SIG-M5 treated with dmso at 0.1 percent for 504 hours (cell line): ENCODE measurements at regions not wholly inside any gene's neighbourhood (a gene's known extent, or its start where the extent isn't known, plus 50 kb on each side); places are given as distances from the start of the nearest gene placed in this dataset.
"Not testable (repeated sequence)": the region's sequence is repeated elsewhere in the genome, so short reads cannot be mapped to it uniquely, and the experiment has no call there.

ENCODE experiments used
- DNase-seq: peaks from one replicate; lab custom pipeline; 2025; ENCODE audit not compliant: unreplicated experiment; lab: John Stamatoyannopoulos, UW

DNA sequence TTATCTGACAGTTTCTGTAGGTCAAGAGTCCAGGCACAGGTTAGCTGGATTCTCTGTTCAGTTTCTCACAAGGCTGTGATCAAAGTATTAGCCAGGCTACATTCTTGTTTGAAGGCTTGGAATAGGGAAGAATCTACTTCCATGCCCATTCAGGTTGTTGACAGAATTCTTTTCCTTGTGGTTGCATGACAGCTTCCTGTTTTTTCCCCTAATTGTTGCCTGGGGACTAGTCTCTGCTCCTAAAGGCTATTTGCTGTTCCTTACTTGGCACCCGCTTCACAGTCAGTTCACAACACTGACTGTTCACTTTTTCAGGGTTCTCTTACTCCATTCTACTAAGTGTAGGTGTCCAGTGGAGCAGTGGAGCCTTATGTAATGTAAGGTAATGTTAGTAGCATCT is 115.4 kb upstream of the GBE1 start:
- DNase-seq: no peak

DNA sequence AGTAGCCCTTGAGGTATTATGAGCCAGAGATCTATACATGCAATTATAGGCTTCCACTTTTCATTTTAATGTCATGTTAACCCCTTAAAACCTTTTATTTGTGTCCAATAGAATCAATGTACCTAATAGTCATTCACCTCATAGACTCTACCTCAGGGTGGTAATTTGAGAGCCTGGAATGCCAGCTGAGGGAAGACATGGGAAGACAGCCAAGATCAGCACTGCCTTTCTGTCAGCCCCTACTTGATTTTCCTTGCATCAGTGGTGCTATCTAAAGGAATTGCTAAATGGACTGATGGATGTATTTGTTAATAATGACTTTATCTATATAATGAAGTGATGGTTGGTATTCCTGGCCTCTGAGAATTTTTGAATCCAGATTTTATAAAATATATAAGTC is 113.3 kb upstream of the GBE1 start:
- DNase-seq: no peak

DNA sequence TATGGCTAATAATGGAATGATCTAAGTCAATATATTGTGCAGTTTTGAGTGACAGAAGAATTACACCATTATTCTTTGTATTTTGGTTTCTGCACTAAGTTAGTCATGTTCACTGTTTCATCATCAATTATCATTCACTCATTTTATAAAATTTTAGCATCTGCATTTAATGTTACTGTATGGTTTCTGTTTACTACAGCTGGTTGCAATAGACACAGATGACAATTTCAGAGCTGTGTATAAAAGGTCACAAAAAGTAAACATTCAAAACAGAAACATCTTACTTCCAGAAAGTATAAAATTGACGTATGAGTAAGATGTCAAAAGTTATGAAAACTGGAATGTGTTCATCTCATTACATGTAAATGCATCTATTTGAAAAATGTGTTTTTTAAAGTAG is 111.1 kb upstream of the GBE1 start:
- DNase-seq: no peak

DNA sequence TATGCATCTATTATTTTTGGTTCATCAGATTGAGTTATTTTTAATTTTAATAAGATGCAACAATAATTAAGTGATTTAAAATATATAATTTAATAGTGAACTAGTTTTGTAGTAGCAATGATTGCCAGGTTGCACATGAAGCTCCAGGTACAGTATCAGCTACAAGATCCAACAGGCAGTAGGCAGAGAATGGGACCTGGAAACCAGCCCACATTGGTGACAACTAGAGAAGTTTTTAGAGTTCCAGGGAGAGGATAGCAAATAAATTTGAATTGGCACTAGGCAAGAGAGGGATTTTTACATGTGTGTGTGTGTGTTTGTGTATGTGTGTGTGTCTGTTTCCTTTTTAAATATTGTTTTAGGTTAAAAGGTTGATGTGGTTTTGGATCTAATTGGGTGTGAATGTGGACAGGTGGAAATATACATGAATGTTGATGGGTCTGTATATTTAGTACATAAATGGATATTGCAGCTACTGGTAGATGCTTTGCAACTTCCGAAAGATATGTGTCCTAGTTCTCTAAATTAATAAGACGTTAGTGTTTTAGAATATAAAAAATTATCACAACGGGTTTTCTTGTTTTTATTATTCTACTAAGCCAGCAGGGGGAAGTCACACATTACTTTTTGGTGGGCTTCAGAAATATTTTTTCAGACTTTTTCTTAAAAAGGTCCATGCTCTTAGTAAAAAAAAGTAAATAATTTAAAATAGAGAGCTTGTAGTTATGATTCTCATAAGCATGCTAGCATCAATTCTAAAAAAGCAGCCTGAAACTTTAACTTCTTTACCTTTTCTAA is 110.1 kb upstream of the GBE1 start:
- DNase-seq: no peak

DNA sequence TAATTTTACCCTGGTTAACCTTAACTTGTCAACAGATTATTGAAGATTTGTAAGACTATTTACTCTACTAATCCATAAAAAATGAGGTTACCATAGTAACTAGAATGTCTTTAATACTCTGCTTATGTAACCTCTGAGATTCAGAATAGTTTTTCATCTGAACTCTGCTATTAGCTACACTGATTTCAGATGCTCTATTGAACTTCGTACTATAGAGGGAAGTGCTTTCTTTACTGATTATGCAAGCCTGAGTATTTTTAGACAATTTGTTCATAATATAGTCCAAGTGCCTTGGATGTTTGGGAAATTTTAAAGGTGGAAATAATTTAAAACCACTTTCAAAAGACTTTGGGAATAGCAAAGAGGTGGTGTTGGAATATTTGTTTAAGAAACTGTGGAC is 107.9 kb upstream of the GBE1 start:
- no peak for DNase-seq

DNA sequence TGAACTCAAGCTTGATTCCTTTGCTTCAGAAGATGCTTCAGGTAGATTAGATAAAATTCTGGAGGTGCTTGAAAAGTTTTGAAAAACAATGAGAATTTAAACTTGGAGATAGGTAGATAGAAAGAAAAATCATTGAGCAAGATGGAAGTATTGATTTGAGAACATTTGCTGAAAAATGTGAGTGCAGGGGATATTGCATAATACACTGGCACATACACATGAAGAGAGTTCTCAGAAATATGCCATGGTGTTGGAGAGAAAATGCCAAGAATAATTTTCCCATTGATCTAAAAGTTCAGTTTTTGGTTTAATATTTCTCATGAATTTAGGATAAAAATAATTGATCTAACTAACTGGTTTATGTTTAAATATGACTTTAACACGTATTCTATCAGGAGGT is 107.2 kb upstream of the GBE1 start:
- no peak for DNase-seq

DNA sequence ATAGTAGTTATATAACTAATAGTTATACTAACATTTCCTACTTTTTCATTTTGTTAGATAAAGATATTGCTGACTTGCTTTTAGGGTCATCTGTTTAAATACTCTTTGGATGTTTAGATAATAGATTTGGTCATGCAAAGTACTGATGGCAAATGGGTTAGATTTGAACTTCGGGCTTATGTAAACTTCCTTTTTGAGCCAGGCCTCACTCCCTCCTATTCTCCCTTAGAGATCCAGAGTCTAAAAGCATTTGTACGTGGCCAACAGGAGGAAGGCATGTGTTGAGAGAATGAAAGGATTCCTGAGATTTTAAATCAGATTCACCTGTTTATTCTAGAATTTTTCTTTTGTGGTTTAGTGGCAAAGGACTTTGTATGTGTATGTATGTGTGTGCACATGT is 106.4 kb upstream of the GBE1 start:
- no peak for DNase-seq

DNA sequence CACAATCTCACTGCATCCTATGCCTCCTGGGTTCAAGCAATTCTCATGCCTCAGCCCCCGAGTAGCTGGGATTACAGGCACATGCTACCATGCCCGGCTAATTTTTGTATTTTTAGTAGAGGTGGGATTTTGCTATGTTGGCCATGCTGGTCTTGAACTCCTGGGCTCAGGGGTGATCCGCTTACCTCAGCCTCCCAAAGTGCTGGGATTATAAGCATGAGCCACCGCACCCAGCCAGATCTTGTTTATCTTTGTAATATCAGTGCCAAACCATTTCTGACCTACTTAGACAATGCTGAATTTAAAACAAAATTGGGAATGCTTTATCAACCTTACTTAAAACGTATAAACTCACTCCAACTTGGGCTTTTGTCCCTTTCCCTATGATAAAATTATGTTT is 103.7 kb upstream of the GBE1 start:
- not testable (repeated sequence) for DNase-seq

DNA sequence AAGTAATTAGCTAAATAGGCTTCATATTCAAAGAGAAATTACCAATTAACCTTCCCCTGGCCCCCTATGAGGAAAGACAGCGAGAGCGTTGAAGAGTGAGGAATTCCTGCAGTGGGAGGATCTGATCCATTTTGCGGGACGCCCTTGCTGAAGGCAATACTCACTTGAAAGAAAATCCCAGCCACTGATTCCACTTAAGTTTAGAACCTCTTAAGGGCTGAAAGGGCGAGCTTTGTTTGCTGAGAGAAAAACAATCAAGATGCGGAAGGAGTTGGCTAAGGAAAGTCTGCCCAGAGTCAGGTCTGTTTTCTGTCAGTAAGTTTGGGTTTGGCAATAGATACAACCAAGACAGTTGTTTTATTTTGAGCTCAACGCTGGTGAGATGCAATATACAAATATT is 102.8 kb upstream of the GBE1 start:
- no peak for DNase-seq

DNA sequence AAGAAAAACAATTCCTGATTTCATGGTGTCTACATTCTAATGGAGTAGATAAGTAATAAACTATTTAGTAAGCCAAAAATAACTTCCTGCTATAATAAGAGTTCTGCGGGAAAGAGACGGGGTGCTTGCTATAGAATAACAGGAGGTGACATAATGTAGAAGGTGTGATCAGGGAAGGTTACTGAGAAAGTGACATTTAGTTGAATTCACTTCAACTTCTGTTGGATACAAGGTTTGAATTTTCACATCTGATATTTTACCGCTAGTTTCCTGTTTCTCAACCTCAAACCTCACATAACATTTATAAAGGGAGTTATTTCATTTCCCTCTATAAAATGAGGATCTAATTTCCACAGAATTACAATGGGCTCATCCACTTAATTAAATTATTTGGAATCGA is 102.3 kb upstream of the GBE1 start:
- DNase-seq: no peak

DNA sequence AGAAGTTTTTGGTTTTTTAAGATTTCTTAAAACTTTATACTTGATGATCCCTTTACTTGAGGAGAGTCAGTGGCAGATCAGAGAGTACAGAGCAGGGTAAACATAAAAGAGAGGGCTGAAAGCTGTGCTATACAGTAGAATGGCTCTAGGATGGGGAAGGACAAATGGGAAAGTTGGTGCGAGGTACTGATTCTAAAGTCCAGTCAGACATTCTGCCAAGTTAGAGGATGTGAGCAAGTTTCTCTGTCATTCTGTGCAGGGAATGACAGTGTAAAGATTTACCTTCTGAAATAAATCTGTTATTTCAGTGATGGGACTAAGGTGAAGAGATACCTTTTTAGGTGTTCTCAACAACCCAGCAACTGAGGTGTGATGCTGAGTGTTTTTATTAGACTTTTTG is 100.1 kb upstream of the GBE1 start:
- no peak for DNase-seq

DNA sequence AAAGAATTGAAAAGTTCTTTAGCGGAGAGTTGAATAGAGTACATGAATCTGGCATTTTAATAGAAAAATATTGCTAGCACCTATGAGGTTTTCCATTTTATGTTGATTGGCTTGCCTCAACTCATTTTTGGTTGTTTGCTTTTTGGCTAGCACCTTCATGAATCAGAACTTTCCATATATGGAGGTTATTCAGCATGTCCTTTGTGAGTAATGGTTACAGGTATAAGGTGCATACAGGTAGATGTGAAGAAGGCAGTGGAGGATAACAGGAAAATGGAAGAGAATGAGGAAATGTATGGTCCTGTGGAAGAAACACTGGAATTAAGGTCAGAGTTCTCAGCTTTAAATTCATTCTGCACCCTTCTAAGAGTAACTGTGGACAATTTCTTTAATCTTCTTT is 98.1 kb upstream of the GBE1 start:
- DNase-seq: no peak

DNA sequence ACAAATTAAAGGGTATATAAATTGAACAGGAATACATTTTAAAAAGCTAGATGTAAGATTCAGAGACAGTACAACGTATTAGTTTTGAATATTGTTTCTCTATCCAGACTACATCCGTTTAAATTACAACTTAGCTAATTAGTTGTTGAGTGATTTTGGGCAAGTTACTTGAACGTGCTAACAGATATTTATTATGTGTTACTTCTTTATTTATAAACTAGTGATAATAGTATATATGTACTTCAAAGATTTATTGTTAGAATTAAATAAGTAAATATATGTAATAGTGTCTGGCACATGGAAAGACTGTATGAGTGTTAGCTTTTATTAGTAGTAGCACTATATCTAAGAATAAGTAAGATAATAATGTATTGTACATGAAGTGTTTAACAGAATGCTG is 92.0 kb upstream of the GBE1 start:
- DNase-seq: no peak

DNA sequence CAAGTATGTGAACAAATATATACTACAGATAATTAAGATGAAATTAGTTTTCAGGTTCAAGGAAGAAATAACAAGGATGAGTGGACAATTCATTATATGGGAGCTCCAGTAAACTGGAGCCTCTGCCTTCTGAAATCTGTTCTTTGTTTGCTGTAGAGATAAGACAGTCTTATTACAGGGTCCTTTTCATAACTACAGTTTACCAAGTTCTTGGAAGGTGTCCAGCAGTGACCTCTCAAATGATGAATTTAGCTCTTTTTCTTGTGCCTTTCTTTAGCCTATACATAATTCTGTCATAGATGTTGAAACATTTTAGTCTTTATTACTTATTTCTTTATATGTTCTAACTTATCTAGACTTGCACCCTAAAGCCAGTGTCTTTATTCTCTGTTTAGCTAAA is 89.7 kb upstream of the GBE1 start:
- no peak for DNase-seq

DNA sequence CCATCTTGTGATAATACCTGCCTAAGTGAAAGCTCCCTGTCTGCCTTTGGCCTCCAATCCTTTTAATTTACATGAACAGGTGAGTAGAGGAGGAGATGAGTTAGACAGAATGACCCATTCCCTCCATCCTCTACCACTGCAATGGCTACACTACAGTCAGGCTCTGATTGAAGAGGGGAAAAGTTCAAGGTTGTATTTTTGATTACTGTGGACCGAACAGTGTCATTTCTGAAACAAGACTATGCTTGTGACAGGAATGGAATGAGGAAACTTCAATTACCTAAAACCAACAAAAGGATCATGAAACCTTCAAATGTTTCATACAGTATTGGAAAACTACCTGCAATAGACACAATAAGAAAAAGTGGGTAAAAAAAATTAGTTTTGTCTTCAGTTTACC is 85.5 kb upstream of the GBE1 start:
- no peak for DNase-seq

DNA sequence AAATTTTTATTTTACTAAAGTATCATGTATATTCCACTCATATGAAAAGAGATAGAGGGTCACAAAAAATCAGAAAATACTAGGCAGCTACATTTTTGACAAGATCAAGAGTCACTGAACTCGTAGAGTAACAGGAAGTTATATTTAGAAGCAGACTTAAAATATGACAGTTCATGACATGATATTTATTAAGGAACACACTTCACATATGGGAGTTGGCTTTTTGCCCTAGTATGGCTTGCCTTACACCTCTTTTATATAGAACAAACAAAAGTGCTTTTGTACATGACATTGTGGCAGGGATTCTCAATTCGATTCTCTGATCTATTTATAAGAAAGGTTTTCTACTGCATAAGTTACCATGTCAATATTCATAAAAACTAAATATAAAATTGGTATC is 80.1 kb upstream of the GBE1 start:
- no peak for DNase-seq

DNA sequence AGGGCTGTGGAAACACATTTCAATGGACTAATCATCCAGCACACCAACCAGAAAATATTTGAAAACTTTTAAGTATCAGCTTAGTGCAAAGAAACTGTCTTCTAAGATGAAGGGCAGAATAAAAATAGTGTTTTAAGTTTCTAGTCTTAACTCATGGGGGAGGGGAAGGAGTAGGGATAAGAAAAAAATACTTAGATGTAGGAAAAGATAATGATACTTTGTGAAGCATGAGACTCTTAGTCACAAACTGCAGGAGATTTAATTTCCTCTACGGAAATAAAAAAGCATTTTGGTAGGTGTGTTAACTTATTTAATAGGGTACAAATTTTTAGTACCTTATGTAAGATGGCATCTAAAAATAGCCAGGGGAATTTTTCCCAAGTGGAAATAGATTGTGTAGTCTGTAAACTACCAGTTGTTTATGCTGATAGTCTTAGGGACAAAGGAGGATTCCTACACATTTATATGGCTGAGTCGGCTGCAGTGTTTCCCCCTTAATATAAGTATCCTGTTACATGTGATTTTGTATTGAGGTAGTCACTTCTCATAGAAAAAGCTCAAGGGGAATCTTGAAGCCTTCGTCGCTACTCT is 78.2 kb upstream of the GBE1 start:
- DNase-seq: no peak

DNA sequence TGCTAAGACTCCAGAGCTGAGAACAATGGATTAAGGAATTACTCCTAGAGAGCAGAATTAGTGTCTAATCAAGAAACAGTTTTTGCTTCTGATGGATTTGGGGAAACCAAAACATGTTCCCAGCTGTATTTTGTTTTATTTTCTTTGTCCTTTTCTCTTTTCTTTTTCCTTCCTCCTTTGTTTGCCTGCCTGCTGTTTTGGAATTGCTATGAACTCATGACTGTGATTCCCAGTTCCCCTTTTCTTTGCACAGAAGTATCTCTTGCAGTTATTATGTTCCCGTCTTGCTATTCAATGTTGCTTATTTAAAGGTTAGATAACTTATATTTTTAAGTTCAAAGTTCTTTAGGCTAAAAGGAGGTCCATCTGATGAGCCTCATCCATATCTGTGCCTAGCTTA is 77.0 kb upstream of the GBE1 start:
- DNase-seq: peak; percentile 35

DNA sequence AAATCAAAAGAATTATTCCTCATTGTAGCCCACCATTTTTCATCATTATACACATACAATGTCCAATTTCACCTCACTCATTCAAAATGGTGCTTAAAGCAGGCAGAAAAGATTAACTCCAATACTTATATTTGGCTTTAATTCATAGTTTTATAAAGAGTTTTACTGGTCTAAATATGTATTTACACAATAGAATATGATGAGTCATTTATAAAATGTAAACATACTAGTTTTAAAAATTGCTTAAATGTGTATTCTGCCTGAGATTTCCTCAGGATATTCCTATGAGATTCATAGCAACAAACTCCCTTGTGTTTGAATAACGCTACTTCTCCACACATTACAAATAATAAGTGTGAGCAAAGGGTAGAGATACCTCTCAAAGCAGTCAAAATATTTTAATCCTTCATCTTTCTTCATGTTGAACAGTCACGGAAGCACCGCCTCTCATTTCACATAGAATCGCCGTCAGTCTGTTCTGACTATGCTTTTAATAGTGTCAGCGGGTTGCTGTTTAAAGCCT is 75.7 kb upstream of the GBE1 start:
- DNase-seq: no peak

DNA sequence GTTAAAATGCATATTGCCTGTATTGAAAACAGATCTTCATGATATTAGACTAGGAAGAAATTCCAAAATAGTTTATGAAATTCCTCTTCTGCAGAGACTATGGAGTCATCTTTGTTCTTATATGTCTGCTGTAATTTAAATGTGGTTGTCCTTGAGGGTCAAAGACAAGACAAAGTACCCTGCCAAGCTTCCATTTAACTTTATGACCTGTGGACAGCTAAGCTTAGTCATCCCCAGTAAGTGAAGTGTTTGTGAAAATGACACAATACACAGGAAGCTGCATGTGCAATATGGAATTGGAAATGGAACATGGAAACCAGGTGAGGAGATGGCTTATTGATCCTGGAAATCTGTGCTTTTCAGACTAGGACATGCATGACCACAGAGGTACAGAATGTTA is 68.5 kb upstream of the GBE1 start:
- no peak for DNase-seq

DNA sequence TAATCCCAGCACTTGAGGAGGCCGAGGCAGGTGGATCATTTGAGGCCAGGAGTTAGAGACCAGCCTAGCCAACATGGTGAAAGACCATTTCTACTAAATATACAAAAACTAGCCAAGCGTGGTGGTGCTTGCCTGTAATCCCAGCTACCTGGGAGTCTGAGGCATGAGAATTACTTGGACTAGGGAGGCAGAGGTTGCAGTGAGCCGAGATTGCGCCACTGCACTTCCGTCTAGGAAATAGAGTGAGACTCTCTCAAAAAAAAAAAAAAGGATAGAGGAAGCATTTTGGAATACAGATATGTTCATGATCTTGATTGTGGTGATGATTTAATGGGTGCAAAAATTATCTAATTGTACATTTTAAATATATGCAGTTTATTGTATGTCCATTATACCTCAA is 67.8 kb upstream of the GBE1 start:
- not testable (repeated sequence) for DNase-seq

DNA sequence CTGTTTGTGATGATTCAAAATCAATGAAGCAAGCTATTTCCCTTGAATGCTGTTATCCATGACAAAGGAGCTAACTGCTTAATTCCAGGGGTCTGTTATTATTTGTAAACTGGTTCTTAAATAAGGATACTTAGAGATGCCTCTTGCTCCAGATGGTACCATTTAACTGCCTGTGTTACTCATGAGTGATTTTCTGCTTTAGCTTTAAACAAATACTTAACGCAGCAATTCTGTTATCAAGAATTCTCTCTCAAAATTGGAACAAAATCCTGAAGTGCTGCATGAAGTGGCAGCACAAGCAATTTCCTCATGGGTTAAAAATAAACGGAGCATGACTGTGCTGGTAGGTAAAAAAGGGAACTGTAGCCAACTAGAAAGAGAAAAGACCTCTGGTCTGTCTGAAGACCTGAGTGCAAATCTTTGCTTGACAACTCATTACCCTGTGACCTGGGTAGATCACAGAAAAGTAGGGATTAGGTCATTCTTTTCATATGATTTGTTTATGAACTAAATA is 62.5 kb upstream of the GBE1 start:
- DNase-seq: peak; percentile 95

DNA sequence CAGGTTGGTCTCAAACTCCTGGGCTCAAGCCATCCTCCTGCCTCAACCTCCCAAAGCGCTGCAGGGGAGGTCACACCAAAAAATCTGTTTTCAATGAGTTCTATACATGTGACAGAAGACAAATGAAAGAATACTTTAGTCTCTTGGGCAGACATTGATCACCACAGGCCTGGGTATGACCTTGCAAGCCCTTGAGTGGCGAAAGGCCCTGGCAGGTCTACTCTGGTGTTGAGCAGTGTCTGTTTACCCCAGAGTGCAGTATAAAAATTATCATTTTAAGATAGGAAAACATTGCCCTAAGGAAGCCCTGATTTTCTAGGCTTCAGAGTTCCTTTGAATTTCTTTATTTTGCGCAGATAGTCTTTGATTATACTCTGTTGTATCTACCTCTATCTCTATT is 61.6 kb upstream of the GBE1 start:
- DNase-seq: no peak
